ENCODE measurements at regions not wholly inside any gene's neighbourhood (a gene's known extent, or its start where the extent isn't known, plus 50 kb on each side); places are given as distances from the start of the nearest gene placed in this dataset.

DNA sequence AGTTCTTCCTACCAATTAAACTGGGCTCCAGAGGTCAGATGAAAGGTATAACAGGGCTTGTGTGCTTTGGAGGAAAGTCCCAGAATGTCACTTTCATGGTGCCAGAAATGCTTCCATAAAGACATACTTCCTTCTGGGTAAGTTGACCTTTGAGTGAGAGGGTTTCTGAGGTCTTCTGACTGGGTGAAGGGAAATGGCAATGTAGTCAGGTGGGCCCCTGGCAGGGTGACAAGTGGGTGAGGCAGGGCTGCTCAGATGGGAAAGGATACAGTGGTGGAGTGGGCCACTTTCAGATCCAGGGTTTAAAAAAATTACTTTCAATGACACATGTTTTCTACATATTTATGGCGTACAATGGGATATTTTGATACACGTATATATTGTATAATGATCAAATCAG, 136.5 kb upstream of the PITX1 start:
- Mint-ChIP-seq H3K36me3 (ENCODE audit: insufficient read depth in 1 of 3, low read depth in 3 of 3) (no peaks in the 10 kb centered on the region), H3K4me3 (no peak overlapping the region), H3K27ac (no peak overlapping the region), H3K9me3 (no peaks in the 10 kb centered on the region; a peak in 1 of 5 replicates), H3K27me3 (ENCODE audit: low read depth) (peaks cover 79% of the 10 kb centered on the region), H3K4me1 (no peaks in the 10 kb centered on the region)
- Histone ChIP-seq H4K8ac (replicated peaks; ENCODE audit: insufficient read length, low read depth, low read length) (no peak overlapping the region), H3K14ac (ENCODE audit: insufficient read depth, low read length) (no peak overlapping the region), H3K56ac (ENCODE audit: insufficient read length, low read depth, low read length) (no peak overlapping the region), H3K4ac (ENCODE audit: low read depth, low read length) (no peak overlapping the region), H2BK12ac (ENCODE audit: insufficient read length, low read depth, low read length) (no peak overlapping the region), H3K27me3 (ENCODE audit: insufficient read depth, low read length) (no peaks in the 10 kb centered on the region; the same call in 1 of the 2 replicates), H3K18ac (ENCODE audit: insufficient read length, low read depth, low read length) (no peak overlapping the region), H3K79me2 (ENCODE audit: insufficient read depth, low read length) (no peaks in the 10 kb centered on the region), H4K91ac (ENCODE audit: insufficient read length, low read depth, low read length) (no peak overlapping the region), H3K4me1 (ENCODE audit: insufficient read depth, low read length) (no peaks in the 10 kb centered on the region), H3K23ac (ENCODE audit: insufficient read length, low read depth, low read length) (no peak overlapping the region), H2BK120ac (ENCODE audit: low read depth, low read length, poor library complexity, severe bottlenecking) (no peak overlapping the region), H2BK20ac (ENCODE audit: low read depth, low read length, poor library complexity, severe bottlenecking) (no peak overlapping the region), H3K9ac (ENCODE audit: extremely low read depth, insufficient read length, low read length) (no peak overlapping the region), H4K20me1 (ENCODE audit: control insufficient read depth, insufficient read depth, insufficient read length) (peaks cover 2% of the 10 kb centered on the region), H2BK15ac (ENCODE audit: low read depth, low read length) (no peak overlapping the region), H2AFZ (ENCODE audit: low read length) (no peak overlapping the region), H3K79me1 (ENCODE audit: insufficient read depth, low read depth, low read length, poor library complexity, severe bottlenecking) (no peaks in the 10 kb centered on the region), H3K9me3 (ENCODE audit: control insufficient read depth, low read depth, low read length) (no peaks in the 10 kb centered on the region), H3K27ac (ENCODE audit: insufficient read length, low read depth, low read length) (no peak overlapping the region), H4K5ac (ENCODE audit: insufficient read length, low read depth, low read length) (no peak overlapping the region), H2AK5ac (ENCODE audit: insufficient read length, low read length) (no peak overlapping the region), H2BK5ac (ENCODE audit: insufficient read length, low read length) (no peak overlapping the region), H3T11ph (ENCODE audit: low read length) (no peak overlapping the region), H3K23me2 (ENCODE audit: insufficient read length, low read depth, low read length, poor library complexity, severe bottlenecking) (no peaks in the 10 kb centered on the region), H3K4me2 (ENCODE audit: insufficient read depth, insufficient read length, low read length) (no peak overlapping the region)
- no CpG with 5 or more reads among the region's 2 CpGs for WGBS (ENCODE audit: extremely low coverage, insufficient read length, low lambda C conversion rate)
- no peak for DNase-seq
- no peak for TF ChIP-seq CTCF (conservative IDR thresholded peaks at IDR 0.05)
